GM19025 (cell line): ENCODE measurements at regions not wholly inside any gene's neighbourhood (a gene's known extent, or its start where the extent isn't known, plus 50 kb on each side); places are given as distances from the start of the nearest gene placed in this dataset.
"Not testable (repeated sequence)": the region's sequence is repeated elsewhere in the genome, so short reads cannot be mapped to it uniquely, and the experiment has no call there.

Experiments used
- ATAC-seq: cut with Tn5 transposase; IDR thresholded peaks from one replicate; pipeline ENCODE4 v1.9.1; 2021; ENCODE audit warnings: mild to moderate bottlenecking, low read depth, moderate library complexity; ENCODE audit not compliant: unreplicated experiment

- ATAC-seq = no peak
Measured at GRCh38 chr13:64234255-64234654, 2818.6 kb upstream of the PCDH20 start.

GRCh38 chr13:64223016-64223415 is 2807.4 kb upstream of the PCDH20 start:
- ATAC-seq = no peak

- ATAC-seq = no peak
Measured at GRCh38 chr13:64206430-64207225, 2791.0 kb upstream of the PCDH20 start.

GRCh38 chr13:64202517-64202916 is 2786.9 kb upstream of the PCDH20 start:
- no peak for ATAC-seq

DNA sequence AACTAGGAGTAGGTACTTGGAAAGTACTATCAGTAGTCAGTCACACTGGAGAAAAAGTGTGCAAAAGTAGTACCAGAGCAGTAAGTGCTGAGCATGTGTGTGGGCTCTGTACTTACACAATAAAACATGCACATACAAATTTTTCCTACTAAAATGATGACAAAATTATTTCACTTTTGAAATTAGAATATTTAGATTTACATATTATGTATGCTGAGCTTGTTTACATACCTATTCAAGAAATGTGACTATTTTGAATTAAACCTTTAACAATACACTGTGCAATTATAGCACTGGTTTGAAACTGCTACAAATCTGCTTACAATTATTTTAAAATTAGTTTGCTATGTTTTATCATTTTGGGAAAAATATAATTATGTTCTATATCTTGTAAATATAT is 2781.6 kb upstream of the PCDH20 start:
- ATAC-seq = no peak

- no peak for ATAC-seq
Measured at GRCh38 chr13:64186503-64187250, 2771.0 kb upstream of the PCDH20 start.

DNA sequence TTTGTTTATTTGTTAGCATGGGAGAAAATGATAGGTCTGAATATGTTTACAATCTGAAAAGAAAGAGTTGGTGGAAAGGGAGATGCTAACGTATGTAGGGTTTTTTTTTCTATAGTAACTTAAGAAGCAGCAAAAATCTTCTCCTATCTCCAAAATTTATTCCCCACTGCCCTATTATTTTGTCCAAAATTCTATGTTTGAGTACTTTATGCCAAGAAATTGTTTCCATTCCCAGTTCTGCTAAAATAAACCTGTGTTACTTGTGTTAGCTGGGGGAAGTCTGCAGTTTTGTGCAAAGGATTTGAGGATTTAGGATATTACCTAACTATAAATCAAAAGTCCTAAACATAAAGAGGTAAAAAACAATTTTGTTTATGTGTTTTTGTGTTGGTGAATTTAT is 2770.4 kb upstream of the PCDH20 start:
- ATAC-seq = no peak

GRCh38 chr13:64180756-64181155 is 2765.1 kb upstream of the PCDH20 start:
- no peak for ATAC-seq

DNA sequence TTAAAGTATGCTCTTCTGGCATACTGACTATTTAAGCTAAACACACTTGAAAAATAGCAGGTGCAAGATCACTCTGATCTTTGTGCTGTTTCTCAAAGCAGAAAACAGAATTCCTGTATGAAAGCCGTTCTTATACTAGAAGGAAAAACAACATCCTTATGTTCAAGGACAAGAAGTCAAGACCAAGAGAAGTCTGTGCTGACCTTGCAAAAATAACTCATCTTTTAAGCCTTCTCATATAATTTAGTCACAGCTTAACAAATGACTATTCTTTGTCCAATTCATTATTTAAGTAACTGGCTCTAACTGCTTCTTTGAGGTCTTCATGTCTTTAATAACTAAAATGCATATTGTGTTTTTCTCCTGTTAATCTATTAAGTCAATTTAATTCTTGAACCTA is 2750.2 kb upstream of the PCDH20 start:
- no peak for ATAC-seq

- ATAC-seq = no peak
Measured at GRCh38 chr13:64164435-64164834, 2748.8 kb upstream of the PCDH20 start.

DNA sequence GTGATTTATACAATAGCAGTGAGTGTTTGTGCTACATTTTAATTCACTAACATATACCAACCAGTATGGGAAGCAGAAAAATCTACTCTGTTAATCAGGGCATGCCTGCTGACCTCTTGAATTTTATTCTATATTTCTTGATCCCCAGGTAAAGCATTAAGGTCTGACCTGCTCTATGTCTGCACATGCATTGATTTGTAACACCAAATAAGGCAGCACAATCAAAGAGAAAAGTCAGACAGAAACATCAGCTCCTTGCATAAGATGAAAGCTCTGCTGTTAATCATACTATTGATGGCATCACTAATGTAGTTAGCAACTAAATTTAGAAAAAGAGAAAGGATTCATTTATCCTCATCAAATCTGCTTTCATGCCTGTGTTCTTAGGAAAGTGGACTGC is 2744.8 kb upstream of the PCDH20 start:
- ATAC-seq = no peak

DNA sequence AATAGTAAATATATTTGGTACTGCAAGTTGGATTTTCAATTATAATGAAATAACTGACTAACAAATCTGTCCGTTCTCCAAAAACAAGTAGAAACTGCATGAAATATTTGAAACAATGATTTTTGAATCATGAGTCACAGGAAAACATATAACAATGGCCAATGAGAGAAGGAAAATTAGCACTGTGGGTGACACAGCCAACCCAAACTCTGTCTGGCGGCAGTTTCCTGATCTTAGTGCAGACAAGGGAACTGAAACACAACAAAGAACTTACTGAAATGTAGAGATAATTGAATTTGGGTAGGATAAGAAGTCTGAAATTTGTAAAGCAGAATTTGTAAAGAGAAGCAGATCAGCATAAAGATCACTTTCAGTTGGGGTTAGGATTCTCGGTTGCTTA is 2743.3 kb upstream of the PCDH20 start:
- ATAC-seq = no peak

- ATAC-seq = no peak
Measured at GRCh38 chr13:64154514-64154913, 2738.9 kb upstream of the PCDH20 start.

- no peak for ATAC-seq
Measured at GRCh38 chr13:64130600-64130999, 2715.0 kb upstream of the PCDH20 start.

- no peak for ATAC-seq
Measured at GRCh38 chr13:64130171-64130570, 2714.5 kb upstream of the PCDH20 start.

DNA sequence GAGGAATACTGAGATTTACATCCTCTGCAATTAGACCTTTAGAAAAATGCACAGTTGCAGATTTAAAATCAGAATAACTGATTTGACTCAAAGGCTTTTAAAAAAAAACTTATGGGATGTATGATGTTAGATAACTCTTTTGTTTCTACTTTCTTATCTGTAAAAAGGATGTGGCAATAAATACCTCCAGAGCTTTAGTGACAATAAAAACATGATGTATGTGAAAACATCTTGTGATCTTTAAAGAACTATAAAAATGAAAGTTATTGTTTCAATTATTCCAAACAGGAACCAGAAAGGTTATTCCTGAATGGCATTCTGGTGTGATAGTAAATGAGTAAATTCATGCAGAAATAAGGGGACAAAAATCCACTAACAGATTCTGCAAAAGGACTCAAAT is 2712.2 kb upstream of the PCDH20 start:
- ATAC-seq = no peak

DNA sequence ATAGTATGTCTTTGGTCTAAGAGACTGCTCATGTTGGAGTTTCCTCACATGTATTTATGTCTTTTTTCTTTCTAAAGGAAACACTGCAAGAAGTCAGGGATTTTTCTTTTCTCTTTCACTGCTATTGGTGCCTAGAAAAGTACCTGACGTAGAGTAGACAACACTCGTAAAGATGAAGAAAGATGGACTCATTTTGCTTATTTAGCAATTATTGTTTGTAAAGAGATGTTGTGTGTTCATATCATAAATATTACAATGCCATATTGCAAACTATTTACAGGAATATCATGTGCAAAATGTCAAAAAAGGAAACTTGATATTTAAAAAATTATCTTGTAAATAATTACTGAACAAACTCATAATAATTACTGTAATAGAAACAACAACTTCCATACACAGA is 2711.5 kb upstream of the PCDH20 start:
- ATAC-seq = no peak

DNA sequence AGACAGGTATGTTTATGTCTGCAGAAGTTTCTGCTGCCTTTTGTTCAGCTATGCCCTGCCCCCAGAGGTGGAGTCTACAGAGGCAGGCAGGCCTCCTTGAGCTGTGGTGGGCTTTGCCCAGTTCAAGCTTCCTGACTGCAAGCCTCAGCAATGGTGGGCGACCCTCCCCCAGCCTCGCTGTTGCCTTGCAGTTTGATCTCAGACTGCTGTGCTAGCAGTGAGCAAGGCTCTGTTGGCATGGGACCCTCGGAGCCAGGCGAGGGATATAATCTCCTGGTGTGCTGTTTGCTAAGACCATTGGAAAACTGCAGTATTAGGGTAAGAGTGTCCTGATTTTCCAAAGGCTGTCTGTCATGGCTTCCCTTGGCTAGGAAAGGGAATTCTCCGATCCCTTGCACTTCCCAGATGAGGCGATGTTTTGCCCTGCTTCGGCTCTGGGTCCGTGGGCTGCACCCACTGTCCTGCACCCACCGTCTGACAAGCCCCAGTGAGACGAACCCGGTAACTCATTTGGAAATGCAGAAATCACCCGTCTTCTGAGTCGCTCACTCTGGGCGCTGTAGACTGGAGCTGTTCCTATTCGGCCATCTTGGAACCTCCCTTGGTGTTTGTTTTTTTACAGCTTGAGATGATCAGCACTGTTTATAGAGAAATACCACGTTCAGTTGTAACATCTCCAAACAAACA is 2705.5 kb upstream of the PCDH20 start:
- not testable (repeated sequence) for ATAC-seq

- no peak for ATAC-seq
Measured at GRCh38 chr13:64099994-64100393, 2684.3 kb upstream of the PCDH20 start.

DNA sequence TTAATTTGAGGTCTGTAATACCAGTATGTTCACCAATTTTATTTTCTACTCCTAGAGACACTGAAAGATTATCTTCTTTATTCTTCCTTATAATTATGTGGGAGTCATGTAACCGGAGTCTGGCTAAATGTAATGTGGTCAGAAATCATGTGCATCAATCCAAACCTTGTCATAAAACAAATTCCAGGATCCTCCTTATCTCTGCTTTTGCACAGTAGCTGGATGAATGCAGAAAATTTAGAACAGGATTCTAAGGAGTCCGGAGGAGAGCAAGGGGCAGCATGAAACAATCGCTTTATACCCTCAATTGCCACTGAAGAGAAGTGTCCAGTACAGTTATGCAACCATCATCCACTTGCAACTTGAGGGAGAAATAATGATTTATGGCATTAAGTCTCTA is 2674.7 kb upstream of the PCDH20 start:
- no peak for ATAC-seq

GRCh38 chr13:64088491-64088890 is 2672.8 kb upstream of the PCDH20 start:
- no peak for ATAC-seq
